ENCODE measurements at regions not wholly inside any gene's neighbourhood (a gene's known extent, or its start where the extent isn't known, plus 50 kb on each side); places are given as distances from the start of the nearest gene placed in this dataset.

- no peaks in the 10 kb centered on the region for H3K36me3 Mint-ChIP-seq (ENCODE audit: low read depth)
- peak; percentile 83 for DNase-seq (ENCODE audit: low read depth, low spot score)
- no peaks in the 10 kb centered on the region for H3K9me3 Mint-ChIP-seq
- peaks cover 8% of the 10 kb centered on the region for H3K4me1 Mint-ChIP-seq
- TF ChIP-seq CTCF (conservative IDR thresholded peaks at IDR 0.05) = peak; percentile 98
- H3K27ac Mint-ChIP-seq (ENCODE audit: unreplicated experiment) = no peak overlapping the region
- H3K27me3 Mint-ChIP-seq (ENCODE audit: low read depth) = peaks cover 25% of the 10 kb centered on the region
- H3K4me3 Mint-ChIP-seq = peak overlapping the region; percentile 80
Observed at GRCh38 chr9:119556129-119556875, 187.1 kb upstream of the BRINP1 start.

GRCh38 chr9:119544492-119544891 is 175.3 kb upstream of the BRINP1 start:
- Mint-ChIP-seq H3K36me3 (ENCODE audit: low read depth) (no peaks in the 10 kb centered on the region), H3K27ac (ENCODE audit: unreplicated experiment) (no peak overlapping the region), H3K27me3 (ENCODE audit: low read depth) (peaks cover 9% of the 10 kb centered on the region), H3K9me3 (no peaks in the 10 kb centered on the region), H3K4me1 (no peaks in the 10 kb centered on the region), H3K4me3 (no peak overlapping the region)
- no peak for DNase-seq (ENCODE audit: low read depth, low spot score)
- no peak for TF ChIP-seq CTCF (conservative IDR thresholded peaks at IDR 0.05)

- DNase-seq (ENCODE audit: low read depth, low spot score) = no peak
- no peaks in the 10 kb centered on the region for H3K9me3 Mint-ChIP-seq
- H3K27ac Mint-ChIP-seq (ENCODE audit: unreplicated experiment) = no peak overlapping the region
- H3K36me3 Mint-ChIP-seq (ENCODE audit: low read depth) = no peaks in the 10 kb centered on the region
- no peak for TF ChIP-seq CTCF (conservative IDR thresholded peaks at IDR 0.05)
- H3K27me3 Mint-ChIP-seq (ENCODE audit: low read depth) = peaks cover 9% of the 10 kb centered on the region
- H3K4me3 Mint-ChIP-seq = no peak overlapping the region
- peaks cover 7% of the 10 kb centered on the region for H3K4me1 Mint-ChIP-seq
Observed at GRCh38 chr9:119537138-119537537, 167.9 kb upstream of the BRINP1 start.

- Mint-ChIP-seq H3K27ac (ENCODE audit: unreplicated experiment) (no peak overlapping the region), H3K27me3 (ENCODE audit: low read depth) (peaks cover 14% of the 10 kb centered on the region), H3K4me1 (peaks cover 7% of the 10 kb centered on the region), H3K36me3 (ENCODE audit: low read depth) (no peaks in the 10 kb centered on the region), H3K4me3 (no peak overlapping the region), H3K9me3 (no peaks in the 10 kb centered on the region)
- no peak for TF ChIP-seq CTCF (conservative IDR thresholded peaks at IDR 0.05)
- no peak for DNase-seq (ENCODE audit: low read depth, low spot score)
Observed at GRCh38 chr9:119533504-119533903, 164.3 kb upstream of the BRINP1 start.

- Mint-ChIP-seq H3K27me3 (ENCODE audit: low read depth) (peaks cover 20% of the 10 kb centered on the region), H3K4me1 (no peaks in the 10 kb centered on the region), H3K36me3 (ENCODE audit: low read depth) (no peaks in the 10 kb centered on the region), H3K9me3 (no peaks in the 10 kb centered on the region), H3K4me3 (no peak overlapping the region), H3K27ac (ENCODE audit: unreplicated experiment) (no peak overlapping the region)
- no peak for DNase-seq (ENCODE audit: low read depth, low spot score)
- no peak for TF ChIP-seq CTCF (conservative IDR thresholded peaks at IDR 0.05)
Observed at GRCh38 chr9:119526698-119527097, 157.5 kb upstream of the BRINP1 start.

Data from neural crest cell (in vitro differentiated cells).